Endothelial cell of umbilical vein (primary cell): ENCODE measurements at regions not wholly inside any gene's neighbourhood (a gene's known extent, or its start where the extent isn't known, plus 50 kb on each side); places are given as distances from the start of the nearest gene placed in this dataset.

Experiments used
- CTCF ChIP-seq, 2 donors: IDR thresholded peaks; 1 replicate in 1 of 2; 2 replicates in 1 of 2; pipeline ENCODE4 v1.5.1; 2011; ENCODE audit warnings: low read length in 2 of 2, mild to moderate bottlenecking in 2 of 2, moderate library complexity in 2 of 2, control low read depth in 1 of 2, inconsistent platforms in 1 of 2, low read depth in 1 of 2; ENCODE audit not compliant: insufficient read depth in 1 of 2; ENCODE audit errors: extremely low read depth in 1 of 2
- EZH2 ChIP-seq: IDR thresholded peaks from 2 replicates; pipeline ENCODE4 v1.6.1; 2012; ENCODE audit warnings: borderline replicate concordance, low read depth, mild to moderate bottlenecking, moderate library complexity, low read length, inconsistent platforms; ENCODE audit not compliant: severe bottlenecking
- GATA2 ChIP-seq: IDR thresholded peaks from 2 replicates; pipeline ENCODE4 v1.7.0; 2011; ENCODE audit warnings: low read depth, mild to moderate bottlenecking, moderate library complexity, mixed read lengths, low read length; ENCODE audit not compliant: insufficient read length, insufficient read depth
- POLR2A ChIP-seq: IDR thresholded peaks from 2 replicates; pipeline ENCODE4 v1.6.1; 2012; ENCODE audit warnings: low read depth, mild to moderate bottlenecking, control low read depth, low read length
- POLR2AphosphoS5 ChIP-seq: IDR thresholded peaks from 2 replicates; pipeline ENCODE4 v1.6.1; 2012; ENCODE audit warnings: low read depth, mild to moderate bottlenecking, control low read depth, low read length, moderate library complexity; ENCODE audit not compliant: insufficient read depth

- no peak for TF ChIP-seq CTCF (IDR thresholded peaks at IDR 0.05; ENCODE audit: extremely low read depth in 1 of 2, insufficient read depth in 1 of 2, low read depth in 1 of 2, low read length in 2 of 2)
- TF ChIP-seq POLR2AphosphoS5 = no peak
- TF ChIP-seq POLR2A = no peak
- no peak for TF ChIP-seq EZH2
- no peak for TF ChIP-seq GATA2
These were observed 53.6 kb upstream of the SYN2 start for GRCh38 chr3:11950576-11950975.
